HG02678 (cell line): ENCODE measurements at regions not wholly inside any gene's neighbourhood (a gene's known extent, or its start where the extent isn't known, plus 50 kb on each side); places are given as distances from the start of the nearest gene placed in this dataset.
"Not testable (repeated sequence)": the region's sequence is repeated elsewhere in the genome, so short reads cannot be mapped to it uniquely, and the experiment has no call there.

ENCODE experiments used
- ATAC-seq: cut with Tn5 transposase; IDR thresholded peaks from one replicate; pipeline ENCODE4 v1.9.1; 2021; ENCODE audit warnings: mild to moderate bottlenecking, moderate library complexity; ENCODE audit not compliant: unreplicated experiment

GRCh38 chr5:106646106-106646505, 1024.6 kb downstream of the EFNA5 start:
- ATAC-seq: no peak

DNA sequence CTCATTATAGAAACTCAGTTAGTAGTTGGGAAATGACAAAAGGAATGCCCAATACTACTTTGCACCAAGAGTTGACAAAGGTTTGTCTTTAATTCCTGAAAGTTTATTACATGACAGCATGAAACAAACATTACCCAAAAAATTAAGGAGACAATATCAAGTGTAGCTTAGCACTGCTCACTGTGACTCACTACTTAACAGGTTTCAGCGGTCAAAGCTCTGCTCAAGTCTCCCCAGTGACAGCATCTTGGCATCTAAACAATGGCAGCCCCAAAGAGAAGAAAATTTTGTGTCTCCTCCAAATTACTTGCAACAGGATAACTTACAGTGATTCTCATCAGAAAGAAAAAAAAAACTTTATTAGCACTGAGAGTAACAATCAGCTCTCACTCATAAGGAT, 1030.2 kb downstream of the EFNA5 start:
- no peak for ATAC-seq

DNA sequence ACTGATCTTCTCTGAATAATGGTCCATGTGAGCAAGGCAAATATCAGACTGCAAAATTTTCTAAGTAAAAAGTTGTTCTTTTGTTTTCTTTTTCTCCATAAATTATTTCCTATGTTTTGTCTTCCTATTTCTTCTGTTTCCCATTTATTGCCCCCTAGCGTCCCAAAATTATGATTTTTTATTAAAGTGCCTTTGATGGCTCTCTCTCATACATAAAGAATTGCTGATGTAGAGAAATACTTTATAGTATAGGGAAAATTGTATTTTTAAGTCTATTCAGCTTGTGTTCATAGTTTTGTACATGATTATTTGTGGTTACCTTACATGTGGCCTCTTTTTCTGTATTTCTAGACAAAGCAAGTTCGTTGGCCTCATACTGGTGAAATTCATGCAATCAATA, 1031.2 kb downstream of the EFNA5 start:
- no peak for ATAC-seq

GRCh38 chr5:106637275-106637674, 1033.5 kb downstream of the EFNA5 start:
- ATAC-seq: no peak

DNA sequence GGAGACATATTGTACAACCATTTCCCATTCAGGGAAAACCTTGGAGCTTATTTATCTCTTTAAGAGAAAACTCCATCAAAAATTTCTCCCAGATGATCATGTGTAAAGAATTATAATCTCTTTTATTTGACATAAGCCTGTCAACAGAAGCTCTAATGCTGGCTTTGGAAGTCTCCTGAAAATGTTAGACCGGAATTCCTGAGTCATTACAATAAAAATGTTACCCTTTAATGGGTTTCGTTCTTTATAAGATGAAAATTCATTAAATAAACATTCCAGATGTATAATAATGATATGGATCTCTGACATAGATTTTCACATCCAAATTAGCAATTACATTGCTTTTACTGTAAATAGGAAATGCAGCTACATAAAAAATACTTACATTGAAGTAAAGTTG, 1036.4 kb downstream of the EFNA5 start:
- ATAC-seq: no peak

GRCh38 chr5:106633825-106634224, 1036.9 kb downstream of the EFNA5 start:
- ATAC-seq: no peak

- not testable (repeated sequence) for ATAC-seq
These were observed 1042.3 kb downstream of the EFNA5 start for GRCh38 chr5:106628456-106628855.

- ATAC-seq: no peak
These were observed 1060.7 kb downstream of the EFNA5 start for GRCh38 chr5:106610041-106610440.

DNA sequence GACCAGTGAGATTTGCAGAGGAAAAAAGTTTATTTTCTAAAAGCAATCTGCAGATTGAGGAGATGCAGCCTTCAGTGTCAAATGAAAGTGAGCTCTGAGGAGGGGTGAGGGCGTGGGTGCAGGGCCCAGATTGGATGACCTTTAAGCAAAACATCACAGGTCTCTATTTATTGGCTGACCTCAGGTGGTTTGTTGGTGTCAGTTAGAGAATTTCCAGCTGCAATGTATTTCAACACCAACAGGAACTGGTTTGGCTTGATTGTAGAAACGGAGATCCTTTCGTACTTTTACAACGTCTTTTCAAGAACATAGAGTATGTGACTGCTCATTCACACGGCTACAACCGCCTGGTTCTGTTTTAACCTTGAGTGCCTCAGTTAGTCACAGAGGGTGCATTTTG, 1069.1 kb downstream of the EFNA5 start:
- ATAC-seq: no peak

DNA sequence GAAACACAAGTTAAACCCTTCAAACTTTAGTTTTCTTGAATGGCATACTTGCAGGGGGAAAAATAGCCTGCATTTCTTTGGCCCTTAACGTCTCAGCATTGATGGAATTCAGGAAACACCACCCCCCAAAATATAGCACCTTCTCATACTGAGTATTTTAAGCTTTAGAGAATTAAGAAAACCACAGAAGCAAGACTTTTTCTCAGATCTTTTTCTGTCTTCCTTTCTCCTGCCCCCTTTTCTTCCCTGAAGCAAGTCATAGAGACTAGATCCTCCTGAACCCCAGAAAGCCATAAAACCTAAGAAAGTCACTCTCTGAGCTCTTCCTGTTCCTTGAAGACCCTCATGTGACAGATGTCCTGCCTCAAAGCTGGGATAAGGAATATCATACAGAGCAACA, 1069.9 kb downstream of the EFNA5 start:
- no peak for ATAC-seq

GRCh38 chr5:106595864-106596263, 1074.9 kb downstream of the EFNA5 start:
- no peak for ATAC-seq

DNA sequence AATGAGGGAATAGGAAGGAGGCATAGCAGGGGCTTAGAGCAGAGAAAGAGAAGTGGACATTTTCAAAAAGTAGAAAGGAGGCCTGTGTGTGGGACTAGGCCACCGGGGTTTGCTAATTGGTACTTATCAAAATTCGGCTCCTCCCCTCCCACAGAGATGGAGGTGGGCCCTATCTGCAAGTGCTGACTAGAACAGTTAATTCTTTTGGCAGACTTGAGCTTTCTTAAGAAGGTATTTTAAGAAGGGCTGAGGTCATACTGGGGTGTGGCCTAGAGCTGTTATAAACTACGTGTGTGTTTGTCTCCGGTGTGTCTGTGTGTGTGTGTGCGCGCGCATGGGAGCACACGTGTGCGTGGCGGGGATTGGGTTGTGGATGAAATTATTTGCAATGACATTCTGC, 1086.5 kb downstream of the EFNA5 start:
- no peak for ATAC-seq

GRCh38 chr5:106578736-106579135, 1092.0 kb downstream of the EFNA5 start:
- no peak for ATAC-seq

GRCh38 chr5:106574820-106575219, 1095.9 kb downstream of the EFNA5 start:
- ATAC-seq: no peak

GRCh38 chr5:106566031-106566430, 1104.7 kb downstream of the EFNA5 start:
- no peak for ATAC-seq

DNA sequence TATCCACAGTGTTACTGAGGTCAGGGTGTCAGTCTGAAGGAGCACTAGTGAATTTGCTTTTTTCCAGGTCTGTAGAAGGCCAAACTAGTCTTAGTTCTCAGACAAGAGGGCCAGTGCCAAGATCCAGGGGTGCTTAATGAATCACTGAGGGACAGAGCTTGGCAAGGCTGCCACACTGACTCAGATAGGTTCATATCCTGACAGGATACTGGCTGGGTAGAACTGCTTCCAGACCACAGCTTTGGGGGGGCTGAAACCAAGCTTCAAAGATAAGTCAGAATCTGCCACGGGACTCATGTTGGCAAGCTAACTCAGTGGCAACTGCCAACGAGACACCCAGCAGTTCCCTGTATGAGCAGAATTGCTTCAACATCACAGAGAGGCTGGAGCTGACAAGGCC, 1125.4 kb downstream of the EFNA5 start:
- no peak for ATAC-seq

GRCh38 chr5:106543330-106543729, 1127.4 kb downstream of the EFNA5 start:
- no peak for ATAC-seq

DNA sequence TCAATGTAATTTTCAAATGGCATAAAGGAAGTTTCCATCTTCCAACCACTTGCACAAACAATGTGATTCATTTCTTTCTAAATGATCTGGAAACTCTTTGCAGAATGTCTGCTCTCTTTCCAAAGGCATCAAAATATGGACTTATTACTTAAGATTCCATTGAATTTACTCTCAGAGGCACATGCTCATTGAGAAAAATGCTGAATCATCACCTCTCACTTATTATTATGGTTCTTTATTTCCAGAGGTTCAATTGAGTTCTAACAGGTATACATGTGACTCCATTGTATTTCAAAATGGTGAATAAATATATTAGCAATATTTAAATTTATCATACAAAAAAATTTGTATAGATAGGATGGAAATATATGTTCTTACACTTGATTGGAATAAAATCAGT, 1140.6 kb downstream of the EFNA5 start:
- no peak for ATAC-seq

GRCh38 chr5:106525438-106525837, 1145.3 kb downstream of the EFNA5 start:
- no peak for ATAC-seq

GRCh38 chr5:106523852-106524251, 1146.9 kb downstream of the EFNA5 start:
- ATAC-seq: no peak

GRCh38 chr5:106522296-106522695, 1148.4 kb downstream of the EFNA5 start:
- ATAC-seq: no peak

DNA sequence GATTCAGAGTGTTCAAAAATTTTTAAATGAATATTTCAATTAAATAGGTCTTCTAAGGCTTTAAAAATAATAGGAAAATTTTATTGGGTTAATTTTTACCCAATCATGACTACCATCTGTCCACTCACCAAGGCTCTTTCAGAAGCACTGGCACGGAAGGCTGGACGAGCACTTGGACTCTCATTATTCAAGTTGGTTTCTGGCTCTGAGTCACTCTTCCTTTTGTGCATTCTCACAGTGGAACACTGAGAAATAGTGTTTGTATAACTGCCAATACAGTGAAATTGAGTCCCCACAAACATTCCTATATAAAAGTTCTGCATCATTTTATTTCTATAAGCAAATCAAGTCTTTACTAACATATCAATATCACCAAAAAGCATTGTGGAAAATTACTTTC, 1149.0 kb downstream of the EFNA5 start:
- no peak for ATAC-seq

GRCh38 chr5:106510321-106510720, 1160.4 kb downstream of the EFNA5 start:
- no peak for ATAC-seq

GRCh38 chr5:106508894-106509293, 1161.8 kb downstream of the EFNA5 start:
- no peak for ATAC-seq
